Umbilical cord (tissue), 1 donor: ENCODE measurements at regions not wholly inside any gene's neighbourhood (a gene's known extent, or its start where the extent isn't known, plus 50 kb on each side); places are given as distances from the start of the nearest gene placed in this dataset.

Experiments used
- DNase-seq: peaks from one replicate; pipeline ENCODE4 v3.0.0-alpha.2; 2015; ENCODE audit warnings: low spot score

GRCh38 chr9:14962193-14962882, 52.1 kb upstream of the FREM1 start:
- DNase-seq: no peak

GRCh38 chr9:14961372-14962068, 51.3 kb upstream of the FREM1 start:
- no peak for DNase-seq

DNA sequence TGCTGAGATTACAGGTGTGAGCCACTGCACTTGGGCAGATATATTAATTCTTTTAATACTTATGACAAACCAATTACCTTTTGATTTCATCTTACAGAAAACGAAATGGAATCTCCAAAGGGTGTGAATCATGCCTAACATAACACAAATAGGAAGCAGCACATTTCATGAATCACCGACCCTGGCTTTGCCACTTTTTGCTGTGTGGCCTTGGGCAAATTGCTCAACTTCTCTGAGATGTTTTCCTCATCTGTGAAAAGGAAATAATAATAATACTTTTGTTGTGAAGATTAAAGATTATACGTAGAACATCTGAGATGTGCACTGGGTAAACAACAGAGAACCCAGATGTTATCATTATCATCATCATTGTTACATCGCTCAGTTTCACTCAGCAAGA, 50.7 kb upstream of the FREM1 start:
- DNase-seq: no peak
